Gastrocnemius medialis (tissue), 4 donors: ENCODE measurements at regions not wholly inside any gene's neighbourhood (a gene's known extent, or its start where the extent isn't known, plus 50 kb on each side); places are given as distances from the start of the nearest gene placed in this dataset.

Experiments
- POLR2A ChIP-seq, 2 donors: fragments of 450-650 bp; IDR thresholded peaks; one replicate each; pipeline ENCODE4 v1.6.1; 2017; ENCODE audit warnings: antibody characterized with exemption in 2 of 2, mild to moderate bottlenecking in 2 of 2, moderate library complexity in 2 of 2
- TF ChIP-seq, protein P1 (sequence below), 5 experiments: fragments of 450-650 bp in 3 of 5; fragments of 200-600 bp in 2 of 5; sonication (generic) in 2 of 5; IDR thresholded peaks in 4 of 5; conservative IDR thresholded peaks in 1 of 5; 1 replicate in 4 of 5; 2 replicates in 1 of 5; pipeline ENCODE4 v1.5.1; 2016 to 2019; ENCODE audit warnings: antibody characterized with exemption in 5 of 5, mild to moderate bottlenecking in 3 of 5, moderate library complexity in 3 of 5

DNA sequence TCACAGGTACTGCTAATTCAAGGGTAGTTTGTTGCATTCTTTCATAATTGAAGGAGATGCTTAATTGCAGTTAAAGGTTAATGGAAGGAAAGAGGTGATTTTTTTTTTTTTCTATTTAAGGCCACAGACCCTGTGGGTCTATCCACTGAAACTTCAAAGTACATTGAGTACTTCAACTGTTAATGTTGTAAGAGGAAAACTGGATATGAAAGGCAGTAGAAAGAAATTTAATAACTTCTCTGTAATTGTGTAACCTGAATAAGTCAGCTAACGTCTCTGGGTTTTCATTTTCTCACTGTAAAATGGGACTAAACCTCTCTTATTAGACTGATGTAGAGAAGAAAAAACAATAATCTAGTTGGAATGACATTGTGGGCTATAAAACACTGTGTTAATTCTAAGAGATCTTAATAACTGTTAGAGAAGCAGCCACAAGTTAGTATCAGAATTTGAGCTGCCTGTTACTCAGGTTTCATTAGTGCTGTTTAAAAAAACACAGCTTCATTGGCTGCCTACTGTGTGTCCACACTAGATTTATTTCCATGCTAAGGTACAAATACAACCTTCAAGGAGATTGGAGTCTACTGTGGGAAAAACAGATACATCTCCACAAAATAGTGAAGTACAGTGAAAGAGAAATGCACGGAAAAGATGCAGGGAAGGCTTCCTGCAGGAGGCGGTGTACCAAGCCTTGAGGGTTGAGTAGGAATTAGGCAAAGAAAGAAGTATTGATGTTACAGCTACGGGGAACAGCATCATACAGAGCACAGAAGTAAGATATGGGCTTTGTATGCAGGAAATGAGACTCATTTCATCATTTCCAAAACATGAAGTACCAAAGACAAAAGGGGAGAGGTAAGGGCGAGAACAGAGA is 483.6 kb downstream of the TAFA4 start:
- TF ChIP-seq, protein P1, sequence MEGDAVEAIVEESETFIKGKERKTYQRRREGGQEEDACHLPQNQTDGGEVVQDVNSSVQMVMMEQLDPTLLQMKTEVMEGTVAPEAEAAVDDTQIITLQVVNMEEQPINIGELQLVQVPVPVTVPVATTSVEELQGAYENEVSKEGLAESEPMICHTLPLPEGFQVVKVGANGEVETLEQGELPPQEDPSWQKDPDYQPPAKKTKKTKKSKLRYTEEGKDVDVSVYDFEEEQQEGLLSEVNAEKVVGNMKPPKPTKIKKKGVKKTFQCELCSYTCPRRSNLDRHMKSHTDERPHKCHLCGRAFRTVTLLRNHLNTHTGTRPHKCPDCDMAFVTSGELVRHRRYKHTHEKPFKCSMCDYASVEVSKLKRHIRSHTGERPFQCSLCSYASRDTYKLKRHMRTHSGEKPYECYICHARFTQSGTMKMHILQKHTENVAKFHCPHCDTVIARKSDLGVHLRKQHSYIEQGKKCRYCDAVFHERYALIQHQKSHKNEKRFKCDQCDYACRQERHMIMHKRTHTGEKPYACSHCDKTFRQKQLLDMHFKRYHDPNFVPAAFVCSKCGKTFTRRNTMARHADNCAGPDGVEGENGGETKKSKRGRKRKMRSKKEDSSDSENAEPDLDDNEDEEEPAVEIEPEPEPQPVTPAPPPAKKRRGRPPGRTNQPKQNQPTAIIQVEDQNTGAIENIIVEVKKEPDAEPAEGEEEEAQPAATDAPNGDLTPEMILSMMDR (IDR thresholded peaks at IDR 0.05 in 4 of 5, conservative IDR thresholded peaks at IDR 0.05 in 1 of 5): no peak
- no peak for TF ChIP-seq POLR2A (IDR thresholded peaks at IDR 0.05)
